ENCODE measurements at regions not wholly inside any gene's neighbourhood (a gene's known extent, or its start where the extent isn't known, plus 50 kb on each side); places are given as distances from the start of the nearest gene placed in this dataset.

GRCh38 chr21:38914528-38915293 is 109.0 kb downstream of the ETS2 start:
- Mint-ChIP-seq H3K4me1 (ENCODE audit: low read depth in 2 of 2) (no peaks in the 10 kb centered on the region), H3K27ac (no peak overlapping the region), H3K9me3 (no peaks in the 10 kb centered on the region), H3K27me3 (peaks cover 27 to 30% of the 10 kb centered on the region in 2 donors), H3K4me3 (no peak overlapping the region), H3K36me3 (ENCODE audit: insufficient read depth) (no peaks in the 10 kb centered on the region)
- no peak for DNase-seq
- ATAC-seq (replicated peaks) = no peak

GRCh38 chr21:38913893-38914527 is 108.3 kb downstream of the ETS2 start:
- H3K27me3 Mint-ChIP-seq = peaks cover 21 to 23% of the 10 kb centered on the region in 2 donors
- H3K27ac Mint-ChIP-seq = no peak overlapping the region
- no peaks in the 10 kb centered on the region for H3K9me3 Mint-ChIP-seq
- ATAC-seq (replicated peaks) = no peak
- H3K4me3 Mint-ChIP-seq = no peak overlapping the region
- H3K4me1 Mint-ChIP-seq (ENCODE audit: low read depth in 2 of 2) = no peaks in the 10 kb centered on the region
- DNase-seq = no peak
- no peaks in the 10 kb centered on the region for H3K36me3 Mint-ChIP-seq (ENCODE audit: insufficient read depth)

GRCh38 chr21:38913120-38913892 is 107.6 kb downstream of the ETS2 start:
- Mint-ChIP-seq H3K27me3 (peaks cover 21 to 27% of the 10 kb centered on the region in 2 donors), H3K4me1 (ENCODE audit: low read depth in 2 of 2) (no peaks in the 10 kb centered on the region), H3K36me3 (ENCODE audit: insufficient read depth) (no peaks in the 10 kb centered on the region), H3K9me3 (no peaks in the 10 kb centered on the region), H3K4me3 (peak overlapping the region in 1 of 2 donors; percentile 44), H3K27ac (no peak overlapping the region)
- ATAC-seq (replicated peaks) (no peak), DNase-seq (no peak)

GRCh38 chr21:38912789-38913119 is 107.0 kb downstream of the ETS2 start:
- no peaks in the 10 kb centered on the region for H3K36me3 Mint-ChIP-seq (ENCODE audit: insufficient read depth)
- H3K4me1 Mint-ChIP-seq (ENCODE audit: low read depth in 2 of 2) = no peaks in the 10 kb centered on the region
- ATAC-seq (replicated peaks) (no peak), DNase-seq (no peak)
- H3K9me3 Mint-ChIP-seq = no peaks in the 10 kb centered on the region
- no peak overlapping the region for H3K27ac Mint-ChIP-seq
- peaks cover 21 to 33% of the 10 kb centered on the region in 2 donors for H3K27me3 Mint-ChIP-seq
- H3K4me3 Mint-ChIP-seq = no peak overlapping the region

GRCh38 chr21:38912102-38912629 is 106.4 kb downstream of the ETS2 start:
- peaks cover 22 to 36% of the 10 kb centered on the region in 2 donors for H3K27me3 Mint-ChIP-seq
- DNase-seq (no peak), ATAC-seq (replicated peaks) (no peak)
- no peaks in the 10 kb centered on the region for H3K4me1 Mint-ChIP-seq (ENCODE audit: low read depth in 2 of 2)
- no peaks in the 10 kb centered on the region for H3K36me3 Mint-ChIP-seq (ENCODE audit: insufficient read depth)
- H3K27ac Mint-ChIP-seq = no peak overlapping the region
- no peaks in the 10 kb centered on the region for H3K9me3 Mint-ChIP-seq
- no peak overlapping the region for H3K4me3 Mint-ChIP-seq

- Mint-ChIP-seq H3K27me3 (peaks cover 17 to 36% of the 10 kb centered on the region in 2 donors), H3K4me3 (no peak overlapping the region), H3K36me3 (ENCODE audit: insufficient read depth) (no peaks in the 10 kb centered on the region), H3K27ac (no peak overlapping the region), H3K9me3 (no peaks in the 10 kb centered on the region), H3K4me1 (ENCODE audit: low read depth in 2 of 2) (no peaks in the 10 kb centered on the region)
- ATAC-seq (replicated peaks) = no peak
- no peak for DNase-seq
Measured at GRCh38 chr21:38911484-38912101, 105.9 kb downstream of the ETS2 start.

GRCh38 chr21:38910390-38911067 is 104.8 kb downstream of the ETS2 start:
- no peaks in the 10 kb centered on the region for H3K4me1 Mint-ChIP-seq (ENCODE audit: low read depth in 2 of 2)
- H3K27ac Mint-ChIP-seq = no peak overlapping the region
- no peaks in the 10 kb centered on the region for H3K9me3 Mint-ChIP-seq
- DNase-seq (no peak), ATAC-seq (replicated peaks) (no peak)
- H3K36me3 Mint-ChIP-seq (ENCODE audit: insufficient read depth) = no peaks in the 10 kb centered on the region
- peaks cover 12 to 33% of the 10 kb centered on the region in 2 donors for H3K27me3 Mint-ChIP-seq
- H3K4me3 Mint-ChIP-seq = no peak overlapping the region

GRCh38 chr21:38909929-38910328 is 104.2 kb downstream of the ETS2 start:
- no peaks in the 10 kb centered on the region for H3K9me3 Mint-ChIP-seq
- H3K27me3 Mint-ChIP-seq = peaks cover 15 to 33% of the 10 kb centered on the region in 2 donors
- H3K36me3 Mint-ChIP-seq (ENCODE audit: insufficient read depth) = no peaks in the 10 kb centered on the region
- no peak overlapping the region for H3K4me3 Mint-ChIP-seq
- H3K27ac Mint-ChIP-seq = no peak overlapping the region
- no peaks in the 10 kb centered on the region for H3K4me1 Mint-ChIP-seq (ENCODE audit: low read depth in 2 of 2)
- ATAC-seq (replicated peaks) (no peak), DNase-seq (no peak)

GRCh38 chr21:38909109-38909508 is 103.4 kb downstream of the ETS2 start:
- Mint-ChIP-seq H3K27me3 (peaks cover 17 to 33% of the 10 kb centered on the region in 2 donors), H3K4me3 (no peak overlapping the region), H3K9me3 (no peaks in the 10 kb centered on the region), H3K27ac (no peak overlapping the region), H3K36me3 (ENCODE audit: insufficient read depth) (no peaks in the 10 kb centered on the region), H3K4me1 (ENCODE audit: low read depth in 2 of 2) (no peaks in the 10 kb centered on the region)
- ATAC-seq (replicated peaks) = no peak
- no peak for DNase-seq

GRCh38 chr21:38908537-38908936 is 102.8 kb downstream of the ETS2 start:
- Mint-ChIP-seq H3K36me3 (ENCODE audit: insufficient read depth) (no peaks in the 10 kb centered on the region), H3K4me3 (no peak overlapping the region), H3K9me3 (no peaks in the 10 kb centered on the region), H3K4me1 (ENCODE audit: low read depth in 2 of 2) (no peaks in the 10 kb centered on the region), H3K27me3 (peaks cover 17 to 33% of the 10 kb centered on the region in 2 donors), H3K27ac (no peak overlapping the region)
- ATAC-seq (replicated peaks) (no peak), DNase-seq (no peak)

- H3K9me3 Mint-ChIP-seq = no peaks in the 10 kb centered on the region
- H3K4me3 Mint-ChIP-seq = no peak overlapping the region
- H3K36me3 Mint-ChIP-seq (ENCODE audit: insufficient read depth) = no peaks in the 10 kb centered on the region
- DNase-seq = no peak
- no peaks in the 10 kb centered on the region for H3K4me1 Mint-ChIP-seq (ENCODE audit: low read depth in 2 of 2)
- ATAC-seq (replicated peaks) = no peak
- H3K27ac Mint-ChIP-seq = no peak overlapping the region
- H3K27me3 Mint-ChIP-seq = peaks cover 9 to 34% of the 10 kb centered on the region in 2 donors
Measured at GRCh38 chr21:38905752-38906151, 100.0 kb downstream of the ETS2 start.

- H3K9me3 Mint-ChIP-seq = no peaks in the 10 kb centered on the region
- H3K27ac Mint-ChIP-seq = no peak overlapping the region
- no peak overlapping the region for H3K4me3 Mint-ChIP-seq
- DNase-seq = no peak
- H3K4me1 Mint-ChIP-seq (ENCODE audit: low read depth in 2 of 2) = no peaks in the 10 kb centered on the region
- peaks cover 9 to 34% of the 10 kb centered on the region in 2 donors for H3K27me3 Mint-ChIP-seq
- no peak for ATAC-seq (replicated peaks)
- no peaks in the 10 kb centered on the region for H3K36me3 Mint-ChIP-seq (ENCODE audit: insufficient read depth)
Measured at GRCh38 chr21:38905328-38905727, 99.6 kb downstream of the ETS2 start.

GRCh38 chr21:38903690-38904139 is 98.0 kb downstream of the ETS2 start:
- Mint-ChIP-seq H3K4me1 (ENCODE audit: low read depth in 2 of 2) (no peaks in the 10 kb centered on the region), H3K27ac (no peak overlapping the region), H3K27me3 (peaks cover 12 to 33% of the 10 kb centered on the region in 2 donors), H3K4me3 (no peak overlapping the region), H3K9me3 (peaks cover 0 to 2% of the 10 kb centered on the region in 2 donors), H3K36me3 (ENCODE audit: insufficient read depth) (no peaks in the 10 kb centered on the region)
- no peak for DNase-seq
- no peak for ATAC-seq (replicated peaks)
